Dendritic cell treated with granulocyte-macrophage colony-stimulating factor and Interleukin-4, amounts not matched to agents 40 ng/mL and 50 ng/mL, for 4 days (primary cell): ENCODE measurements at regions not wholly inside any gene's neighbourhood (a gene's known extent, or its start where the extent isn't known, plus 50 kb on each side); places are given as distances from the start of the nearest gene placed in this dataset.
"Not testable (repeated sequence)": the region's sequence is repeated elsewhere in the genome, so short reads cannot be mapped to it uniquely, and the experiment has no call there.

ENCODE experiments used
- H3K27ac Mint-ChIP-seq: one replicate; pipeline ENCODE4 v1.8.0; 2022; ENCODE audit warnings: mild to moderate bottlenecking, mixed read lengths
- H3K27me3 Mint-ChIP-seq: one replicate; pipeline ENCODE4 v1.8.0; 2022; ENCODE audit warnings: mild to moderate bottlenecking, mixed read lengths
- H3K36me3 Mint-ChIP-seq: one replicate; pipeline ENCODE4 v1.8.0; 2022; ENCODE audit warnings: low read depth, mixed read lengths
- H3K4me1 Mint-ChIP-seq: one replicate; pipeline ENCODE4 v1.8.0; 2022; ENCODE audit warnings: low read depth, mixed read lengths
- H3K4me3 Mint-ChIP-seq: one replicate; pipeline ENCODE4 v1.8.0; 2022; ENCODE audit warnings: mild to moderate bottlenecking, moderate library complexity, mixed read lengths
- H3K9me3 Mint-ChIP-seq: one replicate; pipeline ENCODE4 v1.8.0; 2022; ENCODE audit warnings: mixed read lengths
- intact Hi-C: fragments of 100-400 bp; cut with micrococcal nuclease; formaldehyde crosslinking; loops from one replicate; pipeline ENCODE4 v1.15.0; 2022

DNA sequence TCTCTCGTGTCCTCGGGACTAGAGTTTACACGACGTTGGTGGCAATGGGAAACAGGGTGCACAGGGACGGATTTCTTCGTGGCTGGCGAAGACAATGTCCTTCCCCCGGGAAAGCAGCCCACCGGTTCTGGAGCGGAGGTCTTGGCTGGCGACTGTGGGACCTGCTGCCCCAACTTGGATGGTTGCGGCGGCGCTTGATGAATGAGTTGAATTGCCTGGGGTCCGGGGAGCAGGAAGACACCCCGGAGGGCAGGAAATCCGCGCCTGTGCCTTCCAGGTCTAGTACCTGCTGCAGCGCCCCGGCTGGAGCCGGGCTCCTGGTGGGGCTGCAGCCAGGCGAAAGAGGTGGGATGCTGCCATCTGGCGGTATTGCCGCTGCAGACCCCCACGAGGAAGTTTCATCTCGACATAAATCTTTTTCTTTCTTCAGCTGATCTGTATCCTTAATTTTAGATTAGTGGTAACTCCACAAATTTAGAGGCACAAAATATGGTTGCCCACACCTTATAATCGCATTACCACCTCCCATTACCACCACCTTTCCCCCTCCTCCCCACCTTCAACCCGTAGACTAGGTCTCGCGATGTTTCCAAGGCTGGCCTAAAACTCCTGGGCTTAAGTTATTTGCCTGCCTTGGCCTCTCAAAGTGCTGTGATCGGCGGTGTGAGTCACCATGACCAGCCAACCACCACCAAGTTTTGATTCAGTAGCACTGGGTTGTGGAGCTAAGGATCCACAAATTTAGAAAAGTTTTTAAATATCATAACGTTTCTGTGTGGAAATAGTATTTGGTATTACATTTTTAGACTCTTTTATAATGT lies 1929.7 kb upstream of the DEFB115 start:
- intact Hi-C loops, H3K27ac Mint-ChIP-seq, H3K36me3 Mint-ChIP-seq, H3K4me3 Mint-ChIP-seq, H3K4me1 Mint-ChIP-seq: not testable (repeated sequence)
- Mint-ChIP-seq H3K9me3 (peaks cover 52% of the 10 kb centered on the region), H3K27me3 (peaks cover 20% of the 10 kb centered on the region)

DNA sequence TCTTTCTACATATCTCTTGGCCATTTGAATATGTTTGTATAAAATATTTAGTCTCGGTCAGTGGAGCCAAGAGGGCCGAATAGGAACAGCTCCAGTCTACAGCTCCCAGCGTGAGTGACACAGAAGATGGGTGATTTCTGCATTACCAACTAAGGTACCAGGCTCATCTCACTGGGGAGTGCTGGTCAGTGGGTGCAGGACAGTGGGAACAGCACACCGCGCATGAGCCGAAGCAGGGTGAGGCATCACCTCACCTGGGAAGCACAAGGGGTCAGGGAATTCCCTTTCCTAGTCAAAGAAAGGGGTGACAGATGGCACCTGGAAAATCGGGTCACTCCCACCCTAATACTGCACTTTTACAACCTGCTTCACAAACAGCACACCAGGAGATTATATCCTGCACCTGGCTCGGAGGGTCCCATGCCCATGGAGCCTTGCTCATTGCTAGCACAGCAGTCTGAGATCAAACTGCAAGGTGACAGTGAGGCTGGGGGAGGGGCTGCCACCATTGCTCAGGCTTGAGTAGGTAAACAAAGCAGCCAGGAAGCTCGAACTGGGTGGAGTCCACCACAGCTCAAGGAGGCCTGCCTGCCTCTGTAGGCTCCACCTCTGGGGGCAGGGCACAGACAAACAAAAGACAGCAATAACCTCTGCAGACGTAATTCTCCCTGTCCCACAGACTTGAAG lies 1926.9 kb upstream of the DEFB115 start:
- H3K27ac Mint-ChIP-seq, H3K36me3 Mint-ChIP-seq, H3K27me3 Mint-ChIP-seq, intact Hi-C loops, H3K4me1 Mint-ChIP-seq, H3K4me3 Mint-ChIP-seq: not testable (repeated sequence)
- peaks cover 79% of the 10 kb centered on the region for H3K9me3 Mint-ChIP-seq

DNA sequence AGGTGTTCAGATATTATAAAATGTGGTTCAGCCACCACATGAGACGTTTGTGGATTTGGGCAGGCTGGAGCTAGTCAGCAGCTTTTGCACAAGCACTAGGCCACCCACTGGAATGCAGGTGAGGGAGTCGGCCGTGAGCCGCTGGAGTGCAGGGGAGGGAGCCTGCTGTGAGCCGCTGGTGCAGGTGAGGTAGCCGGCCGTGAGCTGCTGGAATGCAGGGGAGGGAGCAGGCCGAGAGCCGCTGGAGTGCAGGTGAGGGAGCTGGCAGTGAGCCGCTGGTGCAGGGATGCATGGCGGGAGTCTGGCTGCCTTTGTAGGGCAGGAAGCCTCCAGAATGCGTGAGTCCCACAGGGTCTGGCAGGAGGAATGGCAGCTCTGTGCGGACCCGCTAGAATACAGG lies 1907.6 kb upstream of the DEFB115 start:
- no peaks in the 10 kb centered on the region for H3K27me3 Mint-ChIP-seq
- no peak overlapping the region for H3K4me3 Mint-ChIP-seq
- H3K27ac Mint-ChIP-seq: no peak overlapping the region
- H3K4me1 Mint-ChIP-seq: no peaks in the 10 kb centered on the region
- H3K36me3 Mint-ChIP-seq: no peaks in the 10 kb centered on the region
- intact Hi-C loops: no loop called here
- peaks cover 77% of the 10 kb centered on the region for H3K9me3 Mint-ChIP-seq

DNA sequence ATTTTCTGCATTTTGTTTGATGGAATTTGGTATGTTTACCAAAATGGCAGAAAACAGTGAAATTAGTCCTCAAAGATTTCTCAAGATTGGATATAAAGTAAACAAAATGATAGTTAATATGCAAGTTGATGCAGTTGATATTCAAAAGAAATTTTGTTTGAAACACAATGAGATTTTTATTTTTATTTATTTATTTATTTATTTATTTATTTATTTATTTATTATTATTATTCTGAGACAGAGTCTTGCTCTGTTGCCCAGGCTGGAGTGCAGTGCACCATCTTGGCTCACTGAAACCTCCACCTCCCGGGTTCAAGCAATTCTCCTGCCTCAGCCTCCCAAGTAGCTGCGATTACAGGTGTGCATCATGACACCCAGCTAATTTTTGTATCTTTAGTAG lies 1881.5 kb upstream of the DEFB115 start:
- H3K36me3 Mint-ChIP-seq, H3K4me3 Mint-ChIP-seq, intact Hi-C loops, H3K4me1 Mint-ChIP-seq, H3K27me3 Mint-ChIP-seq, H3K27ac Mint-ChIP-seq: not testable (repeated sequence)
- peaks cover 73% of the 10 kb centered on the region for H3K9me3 Mint-ChIP-seq

DNA sequence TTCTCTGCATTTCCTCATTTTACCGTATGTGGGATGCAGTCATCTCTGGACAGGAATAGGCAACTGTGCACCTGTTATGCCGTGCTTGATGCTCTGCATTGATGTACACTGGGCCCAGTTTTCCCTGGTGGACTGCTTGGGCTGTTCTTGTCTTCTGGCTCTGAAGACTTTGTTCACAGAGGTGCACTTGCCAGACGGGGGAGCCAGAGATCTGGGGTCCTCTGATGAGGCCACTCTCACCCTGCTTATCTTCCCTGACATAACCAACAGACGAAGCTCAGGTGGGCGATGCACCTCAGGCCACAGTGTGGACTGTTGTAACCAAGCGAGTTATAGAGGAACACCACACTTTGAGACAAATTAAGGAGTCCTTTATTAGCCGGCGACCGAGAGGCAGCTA lies 1864.6 kb upstream of the DEFB115 start:
- not testable (repeated sequence) for H3K36me3 Mint-ChIP-seq

DNA sequence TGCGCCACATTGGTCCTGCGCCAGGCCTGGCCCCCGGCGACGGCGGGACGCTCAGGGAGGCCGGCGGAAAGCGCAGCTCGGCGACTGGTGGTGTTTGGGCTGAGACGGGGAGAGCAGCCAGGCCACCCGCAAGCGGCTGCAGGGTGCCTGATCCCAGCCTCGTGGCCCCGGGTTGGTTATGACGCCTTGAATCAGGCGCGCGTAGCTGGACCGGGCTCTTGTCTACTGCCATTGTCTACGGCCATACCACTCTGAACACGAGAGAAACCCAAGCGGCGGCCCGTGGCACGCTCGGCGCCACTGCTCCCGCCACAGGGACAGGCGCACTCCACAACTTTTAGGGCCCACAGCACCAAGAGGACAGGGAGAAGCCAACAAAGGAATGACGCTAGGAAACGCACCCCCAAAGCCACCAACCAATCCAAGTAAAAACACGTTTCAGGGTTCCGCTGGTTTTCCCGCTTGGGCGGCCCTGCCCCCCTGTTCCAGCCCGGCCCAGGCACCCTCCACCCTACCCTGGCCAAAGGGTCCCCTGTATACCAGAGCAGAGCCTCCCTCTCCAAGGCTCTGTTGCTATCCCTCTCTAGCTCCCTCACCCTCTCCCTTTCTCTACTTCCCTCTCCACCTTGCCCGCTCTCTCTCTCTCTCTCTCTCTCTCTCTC lies 1849.3 kb upstream of the DEFB115 start:
- H3K4me1 Mint-ChIP-seq: no peaks in the 10 kb centered on the region

More for the DNA sequence above, 1864.6 kb upstream of the DEFB115 start:
- H3K9me3 Mint-ChIP-seq: peaks cover 25% of the 10 kb centered on the region
- intact Hi-C loops, H3K4me3 Mint-ChIP-seq, H3K27ac Mint-ChIP-seq, H3K27me3 Mint-ChIP-seq, H3K4me1 Mint-ChIP-seq: not testable (repeated sequence)

DNA sequence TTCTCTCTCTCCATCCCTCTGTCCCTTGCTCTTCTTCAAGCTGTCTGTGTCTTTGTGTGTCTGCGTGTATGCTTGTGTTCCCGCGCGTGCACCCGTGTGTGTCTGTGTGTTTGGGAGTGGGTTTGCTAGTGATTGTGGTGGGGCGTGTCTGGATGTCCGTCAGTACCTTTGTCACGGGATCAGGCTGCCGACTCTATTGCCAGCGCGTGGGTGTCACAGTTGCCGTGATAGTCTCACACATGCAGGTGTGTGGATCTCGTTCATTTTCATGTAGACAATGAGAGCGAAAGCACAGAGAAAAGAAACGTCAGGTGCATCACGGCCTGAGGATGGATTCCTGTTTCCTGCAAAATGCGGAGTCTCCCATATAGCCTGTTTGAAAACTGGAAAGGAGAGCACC lies 1848.8 kb upstream of the DEFB115 start:
- H3K4me3 Mint-ChIP-seq, H3K4me1 Mint-ChIP-seq, intact Hi-C loops, H3K27ac Mint-ChIP-seq, H3K36me3 Mint-ChIP-seq: not testable (repeated sequence)
- Mint-ChIP-seq H3K27me3 (peaks cover 47% of the 10 kb centered on the region), H3K9me3 (peaks cover 72% of the 10 kb centered on the region)

More for the DNA sequence above, 1849.3 kb upstream of the DEFB115 start:
- Mint-ChIP-seq H3K4me3 (no peak overlapping the region), H3K27me3 (peaks cover 46% of the 10 kb centered on the region), H3K9me3 (peaks cover 67% of the 10 kb centered on the region), H3K27ac (no peak overlapping the region), H3K36me3 (no peaks in the 10 kb centered on the region)
- intact Hi-C loops: no loop called here

DNA sequence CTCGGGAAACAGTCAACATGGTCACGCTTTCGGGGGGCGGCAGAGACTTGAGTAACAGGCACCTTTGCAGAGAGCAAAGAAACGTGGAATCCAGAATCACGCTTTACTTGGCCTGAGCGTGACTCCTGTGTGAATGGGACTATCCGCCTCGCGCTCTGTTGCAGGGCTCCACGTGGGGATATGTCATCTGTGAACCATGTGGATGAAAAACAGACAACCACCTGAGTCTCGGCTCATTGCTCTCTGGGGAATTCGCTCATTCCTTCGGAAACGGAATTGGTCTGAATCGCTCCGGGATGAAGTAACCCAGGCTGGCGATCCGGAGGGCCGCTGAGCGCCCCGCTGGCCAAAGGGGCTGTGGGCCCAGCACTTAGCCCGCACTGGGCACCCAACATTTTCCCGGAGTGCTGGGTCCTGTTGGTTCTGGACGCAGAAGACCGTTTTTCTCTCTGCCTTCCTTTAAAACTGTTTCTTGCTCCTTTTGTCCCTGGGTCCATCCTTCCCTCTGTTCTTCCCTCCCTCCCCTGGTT lies 1848.2 kb upstream of the DEFB115 start:
- peaks cover 74% of the 10 kb centered on the region for H3K9me3 Mint-ChIP-seq
- H3K27me3 Mint-ChIP-seq: peaks cover 47% of the 10 kb centered on the region
- H3K36me3 Mint-ChIP-seq, H3K4me1 Mint-ChIP-seq, H3K27ac Mint-ChIP-seq, H3K4me3 Mint-ChIP-seq, intact Hi-C loops: not testable (repeated sequence)

DNA sequence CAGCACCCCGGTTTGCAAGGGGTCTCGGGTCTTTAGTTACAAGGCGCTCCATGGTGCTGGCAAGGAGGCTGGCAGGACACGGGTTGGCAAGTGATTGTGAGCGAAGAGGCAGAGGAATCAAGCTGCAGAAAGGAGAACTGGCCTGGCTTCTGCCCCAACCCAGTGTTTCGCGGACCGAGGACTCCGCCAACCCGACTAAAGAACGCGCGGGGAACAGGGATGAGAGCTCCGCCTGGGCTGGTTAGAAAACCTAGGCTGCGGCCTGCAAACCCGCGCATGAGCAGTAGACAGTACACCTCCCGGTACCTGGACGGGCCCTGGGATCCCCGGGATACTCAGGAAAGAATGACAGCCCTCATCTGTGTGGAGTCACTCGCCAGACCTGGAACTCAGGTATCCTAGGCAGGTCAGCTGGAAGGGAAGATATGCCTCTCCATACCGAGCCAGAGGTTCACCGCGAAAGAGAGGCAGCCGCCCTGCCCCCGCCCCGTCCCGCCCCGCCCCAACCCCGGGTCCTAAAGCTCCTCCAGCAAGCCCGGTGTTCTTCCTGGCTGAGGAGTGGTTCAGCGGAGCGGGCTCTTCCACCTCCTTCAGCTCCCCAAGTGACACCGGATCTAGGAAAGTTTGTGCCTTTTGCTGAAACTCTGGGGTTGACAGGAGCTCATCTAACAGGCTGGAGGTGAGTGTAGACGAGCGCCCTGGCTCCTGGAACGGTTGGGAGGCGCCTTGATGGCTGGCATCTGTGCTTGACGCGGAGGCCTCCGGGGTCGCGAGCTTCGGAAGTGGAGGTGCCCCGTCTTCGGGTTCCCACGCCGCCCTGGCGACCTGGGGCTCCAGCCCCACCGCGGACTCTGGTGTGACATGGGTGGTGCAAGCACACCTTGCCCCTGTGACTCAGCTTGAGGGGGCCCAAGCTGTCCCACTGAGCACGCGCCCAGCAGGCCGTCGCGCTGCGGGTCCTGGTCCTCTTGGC lies 1847.3 kb upstream of the DEFB115 start:
- H3K36me3 Mint-ChIP-seq: no peaks in the 10 kb centered on the region
- intact Hi-C loops: no loop called here
- peaks cover 47% of the 10 kb centered on the region for H3K27me3 Mint-ChIP-seq
- peak overlapping the region; percentile 31 for H3K4me3 Mint-ChIP-seq
- H3K9me3 Mint-ChIP-seq: peaks cover 68% of the 10 kb centered on the region
- no peak overlapping the region for H3K27ac Mint-ChIP-seq
- H3K4me1 Mint-ChIP-seq: no peaks in the 10 kb centered on the region

DNA sequence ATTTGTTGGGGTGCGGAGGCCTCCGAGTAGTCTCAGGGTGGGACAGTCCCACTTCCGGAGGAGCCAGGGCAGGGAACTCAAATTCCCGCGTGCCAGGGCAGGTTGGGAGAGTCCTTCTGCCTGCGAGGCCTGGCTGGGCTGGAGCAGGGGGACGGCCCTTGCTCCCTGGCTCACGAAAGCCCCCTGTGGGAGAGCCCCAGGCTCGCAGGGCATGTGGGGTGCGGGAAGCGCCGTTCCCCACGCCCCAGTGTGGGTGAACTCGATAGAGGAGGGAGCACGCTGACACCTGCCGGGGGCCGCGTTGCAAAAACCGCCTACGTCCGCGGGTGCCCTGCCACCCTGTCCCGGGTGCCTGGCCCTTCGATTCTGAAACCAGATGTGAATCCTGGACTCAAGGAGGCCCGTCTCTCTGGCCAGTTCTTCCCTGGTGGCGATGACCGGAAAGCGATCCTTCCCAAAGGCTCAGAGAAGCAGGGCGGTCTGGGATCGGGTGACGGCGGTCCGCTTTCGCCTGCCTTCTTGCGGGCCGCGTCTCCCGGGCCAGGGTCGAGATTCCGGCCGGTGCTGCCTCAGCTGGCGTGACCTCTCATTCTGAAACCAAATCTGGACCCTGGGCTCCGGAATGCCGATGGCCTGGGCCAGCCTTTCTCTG lies 1846.5 kb upstream of the DEFB115 start:
- Mint-ChIP-seq H3K4me1 (no peaks in the 10 kb centered on the region), H3K27ac (no peak overlapping the region), H3K9me3 (peaks cover 66% of the 10 kb centered on the region), H3K36me3 (no peaks in the 10 kb centered on the region), H3K4me3 (peak overlapping the region; percentile 68), H3K27me3 (peaks cover 47% of the 10 kb centered on the region)
- intact Hi-C loops: no loop called here

DNA sequence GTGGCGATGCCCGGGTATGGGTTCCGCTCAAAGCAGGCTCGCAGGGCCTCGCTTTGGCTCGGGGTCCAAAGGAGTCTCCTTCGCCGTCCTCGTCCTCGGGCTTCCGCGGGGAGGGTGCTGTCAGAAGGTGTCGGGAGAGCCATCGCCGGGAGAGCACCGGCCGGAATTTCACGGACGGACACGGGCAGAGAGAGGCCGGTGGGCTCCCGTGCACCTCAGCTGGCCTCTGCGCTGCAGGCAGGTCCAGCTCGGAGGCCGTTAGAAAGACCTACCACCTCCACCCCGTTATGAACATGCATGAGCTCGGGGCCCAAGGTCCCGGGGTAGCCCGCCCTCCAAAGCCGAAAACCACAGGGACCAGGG lies 1846.0 kb upstream of the DEFB115 start:
- H3K27ac Mint-ChIP-seq, intact Hi-C loops, H3K36me3 Mint-ChIP-seq, H3K4me1 Mint-ChIP-seq: not testable (repeated sequence)
- peaks cover 61% of the 10 kb centered on the region for H3K9me3 Mint-ChIP-seq
- peaks cover 45% of the 10 kb centered on the region for H3K27me3 Mint-ChIP-seq
- H3K4me3 Mint-ChIP-seq: peak overlapping the region; percentile 68

DNA sequence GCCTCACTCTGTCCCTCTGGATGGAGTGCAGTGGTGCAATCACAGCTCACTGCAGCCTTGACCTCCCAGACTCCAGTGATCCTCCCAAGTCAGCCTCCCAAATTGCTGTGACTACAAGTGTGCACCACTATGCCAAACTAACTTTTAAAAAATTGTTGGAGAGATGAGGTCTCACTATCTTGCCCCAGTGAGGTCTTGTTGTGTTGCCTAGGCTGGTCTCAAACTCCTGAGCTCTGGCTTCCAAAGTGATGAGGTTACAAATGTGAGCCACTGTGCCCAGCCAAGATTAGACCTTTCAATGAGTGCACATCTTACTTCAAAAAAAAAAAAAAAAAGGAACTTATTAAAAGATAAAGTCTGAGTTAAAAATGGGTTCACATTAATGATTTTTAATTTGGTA lies 1838.1 kb upstream of the DEFB115 start:
- Mint-ChIP-seq H3K27ac (no peak overlapping the region), H3K4me1 (no peaks in the 10 kb centered on the region), H3K4me3 (no peak overlapping the region), H3K9me3 (no peaks in the 10 kb centered on the region), H3K36me3 (no peaks in the 10 kb centered on the region), H3K27me3 (no peaks in the 10 kb centered on the region)
- intact Hi-C loops: no loop called here
